ENCODE measurements at regions not wholly inside any gene's neighbourhood (a gene's known extent, or its start where the extent isn't known, plus 50 kb on each side); places are given as distances from the start of the nearest gene placed in this dataset.
"Not testable (repeated sequence)": the region's sequence is repeated elsewhere in the genome, so short reads cannot be mapped to it uniquely, and the experiment has no call there.

DNA sequence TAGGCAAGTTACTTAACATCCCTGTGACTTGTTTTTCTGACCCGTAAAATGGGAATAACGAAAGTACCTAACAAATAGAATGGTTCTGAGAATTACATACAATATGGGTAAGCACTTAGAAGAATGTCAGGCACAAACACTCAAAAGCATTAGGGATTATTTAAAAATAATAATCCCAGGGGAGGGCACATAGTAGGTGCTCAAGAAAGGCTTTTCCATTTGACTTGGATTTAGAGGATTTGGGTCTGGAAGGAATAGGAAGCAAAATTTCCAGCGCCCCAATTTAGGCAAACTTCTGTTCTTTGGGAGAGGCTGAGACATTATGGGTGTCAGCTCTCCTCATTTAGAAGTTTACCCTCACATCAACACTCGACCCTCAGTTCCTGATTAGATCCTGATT, 115.5 kb downstream of the SYF2 start:
- Histone ChIP-seq H3K27ac (ENCODE audit: low read depth in 2 of 2, low read length in 2 of 2) (no peak overlapping the region), H3K9ac (ENCODE audit: low read depth in 1 of 2, low read length in 2 of 2) (no peak overlapping the region), H3K4me1 (ENCODE audit: control insufficient read depth in 2 of 2, insufficient read depth in 2 of 2, low read length in 2 of 2) (no peaks in the 10 kb centered on the region), H3K27me3 (ENCODE audit: control insufficient read depth in 2 of 2, insufficient read depth in 2 of 2, low read length in 2 of 2) (no peaks in the 10 kb centered on the region), H3K9me3 (ENCODE audit: control insufficient read depth in 2 of 2, low read length in 2 of 2) (no peaks in the 10 kb centered on the region), H3K36me3 (ENCODE audit: control insufficient read depth in 2 of 2, insufficient read depth in 2 of 2, low read length in 2 of 2) (no peaks in the 10 kb centered on the region), H3K4me3 (ENCODE audit: low read length in 2 of 2) (no peak overlapping the region)

DNA sequence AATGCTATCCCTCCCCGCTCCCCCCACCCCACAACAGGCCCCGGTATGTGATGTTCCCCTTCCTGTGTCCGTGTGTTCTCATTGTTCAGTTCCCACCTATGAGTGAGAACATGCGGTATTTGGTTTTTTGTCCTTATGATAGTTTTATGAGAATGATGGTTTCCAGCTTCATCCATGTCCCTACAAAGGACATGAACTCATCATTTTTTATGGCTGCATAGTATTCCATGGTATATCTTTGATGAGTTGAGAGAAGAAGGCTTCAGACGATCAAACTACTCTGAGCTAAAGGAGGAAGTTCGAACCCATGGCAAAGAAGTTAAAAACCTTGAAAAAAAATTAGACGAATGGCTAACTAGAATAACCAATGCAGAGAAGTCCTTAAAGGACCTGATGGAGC, 116.2 kb downstream of the SYF2 start:
- not testable (repeated sequence) for H3K4me3 ChIP-seq (ENCODE audit: low read length in 2 of 2); H3K36me3 ChIP-seq (ENCODE audit: control insufficient read depth in 2 of 2, insufficient read depth in 2 of 2, low read length in 2 of 2); H3K9ac ChIP-seq (ENCODE audit: low read depth in 1 of 2, low read length in 2 of 2); H3K4me1 ChIP-seq (ENCODE audit: control insufficient read depth in 2 of 2, insufficient read depth in 2 of 2, low read length in 2 of 2); H3K27ac ChIP-seq (ENCODE audit: low read depth in 2 of 2, low read length in 2 of 2); H3K9me3 ChIP-seq (ENCODE audit: control insufficient read depth in 2 of 2, low read length in 2 of 2); H3K27me3 ChIP-seq (ENCODE audit: control insufficient read depth in 2 of 2, insufficient read depth in 2 of 2, low read length in 2 of 2)

DNA sequence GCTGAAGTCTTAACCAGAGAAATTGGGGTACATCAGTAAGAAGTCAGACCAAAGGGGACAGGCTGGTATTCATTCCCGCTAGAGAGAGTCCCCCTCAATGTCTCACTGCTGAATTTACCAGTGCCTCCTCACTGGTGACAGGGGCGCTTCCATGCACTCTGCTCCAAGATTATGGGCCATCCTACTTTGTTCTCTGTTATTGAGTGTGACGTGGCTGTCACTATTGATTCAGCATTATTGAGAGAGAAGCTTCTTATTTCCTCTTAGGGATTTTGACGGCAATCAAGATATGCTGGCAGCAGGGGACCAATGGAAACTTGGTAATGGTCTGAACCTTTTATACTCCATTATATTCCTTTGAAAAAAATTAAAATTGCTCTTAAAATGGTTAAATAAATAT, 118.6 kb downstream of the SYF2 start:
- Histone ChIP-seq H3K27me3 (ENCODE audit: control insufficient read depth in 2 of 2, insufficient read depth in 2 of 2, low read length in 2 of 2) (no peaks in the 10 kb centered on the region), H3K4me3 (ENCODE audit: low read length in 2 of 2) (no peak overlapping the region), H3K9ac (ENCODE audit: low read depth in 1 of 2, low read length in 2 of 2) (no peak overlapping the region), H3K27ac (ENCODE audit: low read depth in 2 of 2, low read length in 2 of 2) (no peak overlapping the region), H3K9me3 (ENCODE audit: control insufficient read depth in 2 of 2, low read length in 2 of 2) (no peaks in the 10 kb centered on the region), H3K4me1 (ENCODE audit: control insufficient read depth in 2 of 2, insufficient read depth in 2 of 2, low read length in 2 of 2) (no peaks in the 10 kb centered on the region), H3K36me3 (ENCODE audit: control insufficient read depth in 2 of 2, insufficient read depth in 2 of 2, low read length in 2 of 2) (no peaks in the 10 kb centered on the region)

DNA sequence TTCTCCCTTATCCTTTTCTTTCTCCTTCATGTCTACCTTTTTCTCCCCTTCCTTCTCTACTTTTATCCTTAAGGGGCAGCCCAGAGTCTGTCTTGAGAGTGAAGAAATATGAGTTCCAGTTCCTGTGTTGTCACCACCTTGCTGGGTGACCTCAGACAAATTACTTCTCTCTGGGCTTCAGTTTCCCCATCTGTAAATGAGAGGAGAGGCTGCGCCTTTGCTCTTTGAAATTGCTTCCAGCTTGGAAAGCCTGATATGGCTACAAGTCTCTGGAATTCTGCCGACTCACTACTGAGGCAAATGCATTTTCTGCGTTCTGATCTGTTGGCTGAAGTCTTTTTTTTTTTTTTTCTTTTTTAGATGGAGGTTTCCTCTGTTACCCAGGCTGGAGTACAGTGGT, 119.2 kb downstream of the SYF2 start:
- no peak overlapping the region for H3K27ac ChIP-seq (ENCODE audit: low read depth in 2 of 2, low read length in 2 of 2)

DNA sequence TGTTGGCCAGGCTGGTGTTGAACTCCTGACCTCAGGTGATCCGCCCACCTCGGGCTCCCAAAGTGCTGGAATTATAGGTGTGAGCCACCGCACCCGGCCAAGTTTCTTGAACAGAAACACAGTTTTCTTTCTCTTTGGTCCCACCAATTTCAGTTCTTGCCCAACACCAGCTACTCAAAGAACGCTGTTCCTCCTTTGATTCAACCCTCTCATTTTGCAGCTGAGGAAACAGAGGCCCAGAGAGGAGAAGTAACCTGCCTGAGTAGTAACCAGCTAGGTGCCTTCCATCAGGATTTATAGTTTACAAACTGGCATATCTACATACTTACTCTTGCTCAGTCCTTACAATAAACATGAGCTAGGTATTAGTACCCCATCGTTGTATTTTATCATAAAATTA, 119.9 kb downstream of the SYF2 start:
- Histone ChIP-seq H3K27ac (ENCODE audit: low read depth in 2 of 2, low read length in 2 of 2) (no peak overlapping the region), H3K27me3 (ENCODE audit: control insufficient read depth in 2 of 2, insufficient read depth in 2 of 2, low read length in 2 of 2) (no peaks in the 10 kb centered on the region), H3K9ac (ENCODE audit: low read depth in 1 of 2, low read length in 2 of 2) (no peak overlapping the region), H3K4me1 (ENCODE audit: control insufficient read depth in 2 of 2, insufficient read depth in 2 of 2, low read length in 2 of 2) (no peaks in the 10 kb centered on the region), H3K36me3 (ENCODE audit: control insufficient read depth in 2 of 2, insufficient read depth in 2 of 2, low read length in 2 of 2) (no peaks in the 10 kb centered on the region), H3K9me3 (ENCODE audit: control insufficient read depth in 2 of 2, low read length in 2 of 2) (no peaks in the 10 kb centered on the region), H3K4me3 (ENCODE audit: low read length in 2 of 2) (no peak overlapping the region)

More for the DNA sequence above, 119.2 kb downstream of the SYF2 start:
- H3K9me3 ChIP-seq (ENCODE audit: control insufficient read depth in 2 of 2, low read length in 2 of 2) = no peaks in the 10 kb centered on the region
- no peak overlapping the region for H3K4me3 ChIP-seq (ENCODE audit: low read length in 2 of 2)
- H3K9ac ChIP-seq (ENCODE audit: low read depth in 1 of 2, low read length in 2 of 2) = no peak overlapping the region
- H3K36me3 ChIP-seq (ENCODE audit: control insufficient read depth in 2 of 2, insufficient read depth in 2 of 2, low read length in 2 of 2) = no peaks in the 10 kb centered on the region
- H3K27me3 ChIP-seq (ENCODE audit: control insufficient read depth in 2 of 2, insufficient read depth in 2 of 2, low read length in 2 of 2) = no peaks in the 10 kb centered on the region
- H3K4me1 ChIP-seq (ENCODE audit: control insufficient read depth in 2 of 2, insufficient read depth in 2 of 2, low read length in 2 of 2) = no peaks in the 10 kb centered on the region

DNA sequence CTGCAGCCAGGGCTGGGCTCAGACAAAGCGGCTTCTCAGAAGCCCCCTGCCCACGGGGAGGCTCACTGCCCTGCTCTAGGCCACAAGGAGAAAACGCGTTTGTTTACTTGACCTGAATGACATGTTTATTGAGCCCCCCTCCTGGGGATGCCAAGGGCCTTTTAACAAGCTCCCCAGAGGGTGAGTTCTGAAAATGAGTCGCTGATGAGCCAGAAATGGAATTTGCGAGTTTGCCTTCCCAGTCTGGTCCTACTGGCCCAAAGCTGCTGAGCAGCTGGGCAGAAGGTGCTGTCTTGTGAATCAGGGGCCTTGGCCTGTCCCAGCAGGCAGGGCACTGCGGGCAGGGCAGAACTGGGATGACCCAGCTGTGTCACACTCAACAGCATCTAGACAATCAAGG, 120.6 kb downstream of the SYF2 start:
- Histone ChIP-seq H3K9ac (ENCODE audit: low read depth in 1 of 2, low read length in 2 of 2) (no peak overlapping the region), H3K27ac (ENCODE audit: low read depth in 2 of 2, low read length in 2 of 2) (no peak overlapping the region), H3K4me1 (ENCODE audit: control insufficient read depth in 2 of 2, insufficient read depth in 2 of 2, low read length in 2 of 2) (peaks cover 0 to 4% of the 10 kb centered on the region in 2 donors), H3K4me3 (ENCODE audit: low read length in 2 of 2) (no peak overlapping the region), H3K9me3 (ENCODE audit: control insufficient read depth in 2 of 2, low read length in 2 of 2) (no peaks in the 10 kb centered on the region), H3K36me3 (ENCODE audit: control insufficient read depth in 2 of 2, insufficient read depth in 2 of 2, low read length in 2 of 2) (no peaks in the 10 kb centered on the region), H3K27me3 (ENCODE audit: control insufficient read depth in 2 of 2, insufficient read depth in 2 of 2, low read length in 2 of 2) (no peaks in the 10 kb centered on the region)

DNA sequence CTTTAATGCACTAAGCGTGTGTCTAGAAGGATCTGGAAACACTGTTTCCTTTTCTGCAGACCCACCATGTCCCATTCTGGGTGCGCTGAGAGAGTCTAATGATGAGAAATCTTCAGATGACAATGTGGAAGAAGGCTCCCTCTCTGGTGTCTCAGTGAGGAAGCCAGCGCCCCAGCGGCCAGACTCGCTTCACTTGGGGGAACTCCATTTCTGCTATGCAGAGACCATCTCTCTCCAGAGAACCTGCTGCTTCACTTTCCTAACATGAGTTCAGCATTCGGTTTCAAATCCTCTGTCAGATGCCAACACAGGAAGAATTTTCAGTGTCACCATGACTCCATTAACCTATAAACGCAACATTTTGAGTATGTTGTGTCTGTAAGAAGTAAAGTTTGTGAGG, 121.8 kb downstream of the SYF2 start:
- Histone ChIP-seq H3K4me1 (ENCODE audit: control insufficient read depth in 2 of 2, insufficient read depth in 2 of 2, low read length in 2 of 2) (peaks cover 0 to 4% of the 10 kb centered on the region in 2 donors), H3K27ac (ENCODE audit: low read depth in 2 of 2, low read length in 2 of 2) (no peak overlapping the region), H3K27me3 (ENCODE audit: control insufficient read depth in 2 of 2, insufficient read depth in 2 of 2, low read length in 2 of 2) (no peaks in the 10 kb centered on the region), H3K36me3 (ENCODE audit: control insufficient read depth in 2 of 2, insufficient read depth in 2 of 2, low read length in 2 of 2) (no peaks in the 10 kb centered on the region), H3K9me3 (ENCODE audit: control insufficient read depth in 2 of 2, low read length in 2 of 2) (no peaks in the 10 kb centered on the region), H3K9ac (ENCODE audit: low read depth in 1 of 2, low read length in 2 of 2) (no peak overlapping the region), H3K4me3 (ENCODE audit: low read length in 2 of 2) (no peak overlapping the region)

DNA sequence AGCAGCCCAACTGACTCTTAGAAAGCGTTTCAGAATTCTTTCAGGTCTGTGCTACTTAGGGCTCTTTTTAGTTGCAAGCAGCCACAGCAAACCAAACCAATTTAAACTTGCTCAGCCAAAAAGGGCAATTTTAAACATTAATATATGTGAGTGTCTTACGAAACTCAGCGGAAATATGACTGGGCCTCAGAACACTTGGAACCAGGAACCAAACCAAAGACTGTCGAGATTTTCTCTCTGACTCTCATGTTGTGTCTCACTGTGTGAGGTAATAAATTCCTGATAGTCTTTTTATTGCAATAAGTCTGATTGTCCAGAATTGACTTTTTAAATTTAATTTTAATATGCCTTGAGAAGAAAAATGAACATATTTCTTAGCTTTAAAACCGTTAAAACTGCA, 122.3 kb downstream of the SYF2 start:
- H3K9me3 ChIP-seq (ENCODE audit: control insufficient read depth in 2 of 2, low read length in 2 of 2) = no peaks in the 10 kb centered on the region
- H3K36me3 ChIP-seq (ENCODE audit: control insufficient read depth in 2 of 2, insufficient read depth in 2 of 2, low read length in 2 of 2) = no peaks in the 10 kb centered on the region
- H3K4me3 ChIP-seq (ENCODE audit: low read length in 2 of 2) = no peak overlapping the region
- H3K4me1 ChIP-seq (ENCODE audit: control insufficient read depth in 2 of 2, insufficient read depth in 2 of 2, low read length in 2 of 2) = peaks cover 0 to 4% of the 10 kb centered on the region in 2 donors
- H3K9ac ChIP-seq (ENCODE audit: low read depth in 1 of 2, low read length in 2 of 2) = no peak overlapping the region
- no peaks in the 10 kb centered on the region for H3K27me3 ChIP-seq (ENCODE audit: control insufficient read depth in 2 of 2, insufficient read depth in 2 of 2, low read length in 2 of 2)
- H3K27ac ChIP-seq (ENCODE audit: low read depth in 2 of 2, low read length in 2 of 2) = no peak overlapping the region

DNA sequence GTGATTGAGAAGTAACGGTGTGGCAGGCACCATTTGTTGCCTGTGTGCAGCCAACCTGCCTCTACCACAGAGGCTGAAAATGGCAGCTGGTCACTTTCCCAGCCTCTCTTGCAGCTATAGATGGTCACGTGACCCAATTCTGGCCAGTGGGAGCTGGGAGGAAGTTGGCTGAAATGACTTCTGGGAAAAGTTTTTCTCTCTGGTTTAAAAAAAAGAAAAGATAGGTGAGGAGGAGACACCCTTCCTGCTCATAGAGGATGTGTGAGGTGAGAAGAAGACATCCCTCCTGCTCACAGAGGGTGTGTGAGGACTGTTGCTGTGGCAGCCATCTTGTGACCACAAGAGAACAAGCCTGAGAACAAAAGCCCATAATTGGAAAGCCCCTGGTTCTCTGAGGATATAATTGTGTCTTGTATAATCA, 122.8 kb downstream of the SYF2 start:
- no peaks in the 10 kb centered on the region for H3K27me3 ChIP-seq (ENCODE audit: control insufficient read depth in 2 of 2, insufficient read depth in 2 of 2, low read length in 2 of 2)
- H3K9me3 ChIP-seq (ENCODE audit: control insufficient read depth in 2 of 2, low read length in 2 of 2) = no peaks in the 10 kb centered on the region
- H3K27ac ChIP-seq (ENCODE audit: low read depth in 2 of 2, low read length in 2 of 2) = no peak overlapping the region
- peaks cover 0 to 4% of the 10 kb centered on the region in 2 donors for H3K4me1 ChIP-seq (ENCODE audit: control insufficient read depth in 2 of 2, insufficient read depth in 2 of 2, low read length in 2 of 2)
- H3K9ac ChIP-seq (ENCODE audit: low read depth in 1 of 2, low read length in 2 of 2) = no peak overlapping the region
- no peak overlapping the region for H3K4me3 ChIP-seq (ENCODE audit: low read length in 2 of 2)
- no peaks in the 10 kb centered on the region for H3K36me3 ChIP-seq (ENCODE audit: control insufficient read depth in 2 of 2, insufficient read depth in 2 of 2, low read length in 2 of 2)

DNA sequence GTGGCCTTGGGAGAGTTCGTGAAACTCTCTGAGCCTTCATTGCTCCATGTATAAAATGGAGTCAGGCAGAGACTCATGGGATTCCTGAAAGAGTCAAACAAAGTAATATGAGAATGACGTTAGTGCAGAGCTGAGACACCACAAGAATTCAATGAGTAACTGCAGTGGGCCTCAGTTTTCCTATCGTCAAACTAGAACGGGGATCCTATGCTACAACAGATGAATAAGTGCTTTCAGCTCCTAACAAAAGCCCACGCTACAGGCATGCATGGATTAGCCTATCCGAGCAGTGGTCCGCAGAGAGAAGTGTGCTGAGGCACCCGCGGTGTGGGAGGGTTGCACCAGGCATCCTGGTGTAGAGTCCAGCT, 124.7 kb downstream of the SYF2 start:
- H3K27me3 ChIP-seq (ENCODE audit: control insufficient read depth in 2 of 2, insufficient read depth in 2 of 2, low read length in 2 of 2) = no peaks in the 10 kb centered on the region
- no peak overlapping the region for H3K9ac ChIP-seq (ENCODE audit: low read depth in 1 of 2, low read length in 2 of 2)
- no peak overlapping the region for H3K27ac ChIP-seq (ENCODE audit: low read depth in 2 of 2, low read length in 2 of 2)
- no peaks in the 10 kb centered on the region for H3K36me3 ChIP-seq (ENCODE audit: control insufficient read depth in 2 of 2, insufficient read depth in 2 of 2, low read length in 2 of 2)
- no peak overlapping the region for H3K4me3 ChIP-seq (ENCODE audit: low read length in 2 of 2)
- peaks cover 0 to 4% of the 10 kb centered on the region in 2 donors for H3K4me1 ChIP-seq (ENCODE audit: control insufficient read depth in 2 of 2, insufficient read depth in 2 of 2, low read length in 2 of 2)
- H3K9me3 ChIP-seq (ENCODE audit: control insufficient read depth in 2 of 2, low read length in 2 of 2) = no peaks in the 10 kb centered on the region

DNA sequence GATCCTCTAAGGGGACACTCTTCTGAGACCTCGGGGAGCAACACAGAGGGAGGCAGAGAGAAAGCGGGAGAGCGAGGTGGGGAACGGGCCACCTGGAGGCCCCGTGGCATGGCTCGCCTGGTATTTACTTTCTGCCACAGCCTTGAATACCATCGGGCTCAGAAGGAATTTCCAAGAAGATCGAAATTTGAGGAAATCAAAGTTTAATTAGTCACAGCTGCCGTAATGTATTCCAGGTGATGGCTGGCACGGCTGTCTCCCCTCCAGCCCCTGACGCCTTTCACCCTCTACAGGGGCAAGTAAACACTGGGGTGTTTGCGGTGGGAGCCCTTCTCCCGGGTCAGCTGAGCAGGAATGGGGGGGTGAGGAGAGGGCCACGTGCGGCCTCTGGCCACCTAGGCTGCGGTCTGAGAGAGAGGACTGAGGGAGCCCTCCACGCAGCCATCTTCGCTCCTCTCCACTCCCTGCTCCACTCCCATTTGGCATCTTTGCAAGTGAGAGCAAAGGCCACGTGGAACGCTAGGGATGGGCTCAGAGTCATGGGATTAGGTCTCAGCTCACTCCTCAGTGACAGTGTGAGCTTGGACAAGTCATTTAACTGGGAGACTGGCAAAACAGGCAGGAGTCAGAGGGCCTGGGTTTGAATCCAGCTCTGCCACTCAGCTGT, 125.2 kb downstream of the SYF2 start:
- Histone ChIP-seq H3K9me3 (ENCODE audit: control insufficient read depth in 2 of 2, low read length in 2 of 2) (no peaks in the 10 kb centered on the region), H3K27me3 (ENCODE audit: control insufficient read depth in 2 of 2, insufficient read depth in 2 of 2, low read length in 2 of 2) (no peaks in the 10 kb centered on the region), H3K9ac (ENCODE audit: low read depth in 1 of 2, low read length in 2 of 2) (no peak overlapping the region), H3K27ac (ENCODE audit: low read depth in 2 of 2, low read length in 2 of 2) (no peak overlapping the region), H3K36me3 (ENCODE audit: control insufficient read depth in 2 of 2, insufficient read depth in 2 of 2, low read length in 2 of 2) (no peaks in the 10 kb centered on the region), H3K4me3 (ENCODE audit: low read length in 2 of 2) (no peak overlapping the region), H3K4me1 (ENCODE audit: control insufficient read depth in 2 of 2, insufficient read depth in 2 of 2, low read length in 2 of 2) (peaks cover 0 to 4% of the 10 kb centered on the region in 2 donors)
